HFFc6 (cell line): ENCODE measurements at regions not wholly inside any gene's neighbourhood (a gene's known extent, or its start where the extent isn't known, plus 50 kb on each side); places are given as distances from the start of the nearest gene placed in this dataset.

Experiments used
- DNase-seq: peaks from one replicate; pipeline ENCODE4 v3.0.0-alpha.2; 2018
- H3K27ac Mint-ChIP-seq: 2 replicates; pipeline ENCODE4 v1.8.0; 2020; ENCODE audit warnings: mild to moderate bottlenecking, mixed read lengths
- H3K27me3 Mint-ChIP-seq: 2 replicates; pipeline ENCODE4 v1.8.0; 2021; ENCODE audit warnings: mild to moderate bottlenecking, moderate library complexity, mixed read lengths; ENCODE audit not compliant: insufficient read depth
- H3K36me3 Mint-ChIP-seq: 2 replicates; pipeline ENCODE4 v1.8.0; 2021; ENCODE audit warnings: low read depth, mixed read lengths
- H3K4me1 Mint-ChIP-seq: 2 replicates; pipeline ENCODE4 v1.8.0; 2020; ENCODE audit warnings: low read depth, mixed read lengths
- H3K4me3 Mint-ChIP-seq: 2 replicates; pipeline ENCODE4 v1.8.0; 2020; ENCODE audit warnings: mild to moderate bottlenecking, moderate library complexity, mixed read lengths
- H3K9me3 Mint-ChIP-seq: 2 replicates; pipeline ENCODE4 v1.8.0; 2020; ENCODE audit warnings: mild to moderate bottlenecking, mixed read lengths
- TF ChIP-seq, protein P1 (sequence below): fragments of 200-600 bp; sonication (generic); IDR thresholded peaks from 2 replicates; pipeline ENCODE4 v1.5.0; 2021; ENCODE audit warnings: antibody characterized with exemption, mild to moderate bottlenecking

DNA sequence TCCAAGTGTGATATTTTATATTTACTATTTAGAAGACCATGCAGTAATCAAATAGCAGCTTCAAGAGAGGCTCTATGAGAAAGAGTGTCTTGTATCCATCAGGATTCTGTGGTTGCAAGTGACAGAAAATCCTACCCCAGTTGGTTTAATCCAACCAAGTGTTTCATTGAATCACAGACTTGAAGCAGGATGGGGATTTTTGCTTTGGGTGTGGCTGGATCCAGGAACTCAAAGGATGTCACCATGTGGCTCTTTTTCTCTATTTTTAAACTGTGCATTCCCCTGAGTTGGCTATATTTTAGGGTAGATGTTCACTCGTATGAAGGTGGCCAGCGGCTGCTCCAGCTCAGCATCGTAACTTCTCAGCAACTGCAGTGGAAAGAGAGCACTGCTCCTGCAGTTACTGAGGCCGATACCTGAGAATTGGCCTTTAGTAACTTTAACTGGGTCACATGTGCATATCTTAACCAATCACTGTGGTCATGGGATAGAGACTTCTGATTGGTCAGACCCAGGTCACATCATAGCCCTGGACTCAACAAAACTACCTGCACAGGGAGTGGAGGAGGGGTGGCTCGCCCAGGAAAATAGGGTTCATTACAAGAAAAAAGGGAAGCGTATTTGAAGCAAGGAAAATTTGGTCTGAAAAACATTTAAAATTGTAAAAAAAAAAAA, 396.1 kb upstream of the SULF2 start:
- no peak for DNase-seq
- no peak overlapping the region for H3K27ac Mint-ChIP-seq
- no peaks in the 10 kb centered on the region for H3K4me1 Mint-ChIP-seq

DNA sequence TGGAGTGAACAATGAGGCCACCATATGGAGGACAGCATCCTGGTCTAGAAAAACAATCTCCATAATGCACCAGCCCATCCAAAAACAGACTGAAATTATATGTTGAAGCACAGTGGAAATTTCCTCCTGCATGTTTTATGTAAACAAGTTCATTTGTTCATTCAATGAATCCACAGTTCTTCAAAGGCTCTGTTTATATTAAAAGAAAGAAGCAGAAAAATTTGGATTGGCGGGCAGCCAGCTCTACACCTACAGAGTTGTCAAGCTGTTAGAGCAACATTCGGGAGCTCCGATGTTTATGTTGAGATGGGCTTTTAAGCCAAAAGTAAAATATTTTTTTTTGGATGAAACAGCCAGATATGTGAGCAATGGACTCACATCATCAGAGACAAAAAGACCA, 395.3 kb upstream of the SULF2 start:
- Mint-ChIP-seq H3K27ac (no peak overlapping the region), H3K36me3 (no peaks in the 10 kb centered on the region), H3K4me1 (no peaks in the 10 kb centered on the region), H3K9me3 (peaks cover 50% of the 10 kb centered on the region), H3K4me3 (no peak overlapping the region), H3K27me3 (peaks cover 4% of the 10 kb centered on the region)
- TF ChIP-seq, protein P1, sequence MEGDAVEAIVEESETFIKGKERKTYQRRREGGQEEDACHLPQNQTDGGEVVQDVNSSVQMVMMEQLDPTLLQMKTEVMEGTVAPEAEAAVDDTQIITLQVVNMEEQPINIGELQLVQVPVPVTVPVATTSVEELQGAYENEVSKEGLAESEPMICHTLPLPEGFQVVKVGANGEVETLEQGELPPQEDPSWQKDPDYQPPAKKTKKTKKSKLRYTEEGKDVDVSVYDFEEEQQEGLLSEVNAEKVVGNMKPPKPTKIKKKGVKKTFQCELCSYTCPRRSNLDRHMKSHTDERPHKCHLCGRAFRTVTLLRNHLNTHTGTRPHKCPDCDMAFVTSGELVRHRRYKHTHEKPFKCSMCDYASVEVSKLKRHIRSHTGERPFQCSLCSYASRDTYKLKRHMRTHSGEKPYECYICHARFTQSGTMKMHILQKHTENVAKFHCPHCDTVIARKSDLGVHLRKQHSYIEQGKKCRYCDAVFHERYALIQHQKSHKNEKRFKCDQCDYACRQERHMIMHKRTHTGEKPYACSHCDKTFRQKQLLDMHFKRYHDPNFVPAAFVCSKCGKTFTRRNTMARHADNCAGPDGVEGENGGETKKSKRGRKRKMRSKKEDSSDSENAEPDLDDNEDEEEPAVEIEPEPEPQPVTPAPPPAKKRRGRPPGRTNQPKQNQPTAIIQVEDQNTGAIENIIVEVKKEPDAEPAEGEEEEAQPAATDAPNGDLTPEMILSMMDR = no peak
- DNase-seq = no peak

More for the DNA sequence above, 396.1 kb upstream of the SULF2 start:
- no peaks in the 10 kb centered on the region for H3K36me3 Mint-ChIP-seq
- TF ChIP-seq, protein P1 = no peak
- H3K4me3 Mint-ChIP-seq = no peak overlapping the region
- peaks cover 4% of the 10 kb centered on the region for H3K27me3 Mint-ChIP-seq
- H3K9me3 Mint-ChIP-seq = peaks cover 50% of the 10 kb centered on the region

DNA sequence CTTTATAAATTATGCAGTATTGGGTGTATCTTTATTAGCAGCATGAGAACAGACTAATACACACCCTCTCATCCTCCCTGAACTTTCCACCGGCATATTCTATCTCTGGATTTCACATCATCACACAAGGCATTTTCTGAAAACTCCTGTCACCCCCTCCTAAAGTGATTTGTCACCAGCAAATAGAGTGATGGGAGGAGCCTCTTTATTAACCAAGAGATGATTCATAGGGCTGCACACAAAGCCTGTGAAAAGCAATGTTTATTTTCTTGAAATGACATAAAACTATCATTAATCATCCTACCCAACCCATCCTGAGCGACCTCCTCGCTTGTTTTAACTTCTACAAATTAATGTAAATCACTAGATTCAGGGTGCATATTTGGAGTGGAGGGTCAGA, 394.7 kb upstream of the SULF2 start:
- no peak overlapping the region for H3K27ac Mint-ChIP-seq

DNA sequence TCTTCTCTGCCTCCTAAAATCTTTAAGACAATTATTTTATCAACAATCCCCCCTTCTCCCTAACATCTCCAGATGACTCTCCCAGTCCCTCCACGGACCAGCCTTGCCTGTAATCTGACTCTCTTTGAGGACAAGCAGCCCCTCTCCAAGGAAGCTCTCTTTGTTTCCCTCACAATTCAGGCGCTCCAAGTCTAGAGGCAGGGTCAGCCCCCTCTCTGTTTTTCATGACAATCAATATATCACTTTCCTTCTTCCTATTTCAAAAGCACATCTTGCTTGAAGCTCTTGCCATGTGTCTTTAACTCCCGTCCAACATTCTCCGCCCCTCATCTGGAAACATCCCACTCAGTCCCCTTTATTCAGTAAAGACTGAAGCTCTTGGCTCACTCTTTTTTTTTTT, 393.4 kb upstream of the SULF2 start:
- no peak for DNase-seq
- Mint-ChIP-seq H3K27ac (no peak overlapping the region), H3K4me3 (no peak overlapping the region), H3K36me3 (no peaks in the 10 kb centered on the region), H3K9me3 (peaks cover 46% of the 10 kb centered on the region), H3K27me3 (peaks cover 5% of the 10 kb centered on the region), H3K4me1 (no peaks in the 10 kb centered on the region)
- TF ChIP-seq, protein P1 = no peak

More for the DNA sequence above, 394.7 kb upstream of the SULF2 start:
- H3K4me1 Mint-ChIP-seq = no peaks in the 10 kb centered on the region
- TF ChIP-seq, protein P1 = no peak
- no peaks in the 10 kb centered on the region for H3K36me3 Mint-ChIP-seq
- DNase-seq = no peak
- H3K9me3 Mint-ChIP-seq = peaks cover 49% of the 10 kb centered on the region
- no peak overlapping the region for H3K4me3 Mint-ChIP-seq
- peaks cover 5% of the 10 kb centered on the region for H3K27me3 Mint-ChIP-seq

DNA sequence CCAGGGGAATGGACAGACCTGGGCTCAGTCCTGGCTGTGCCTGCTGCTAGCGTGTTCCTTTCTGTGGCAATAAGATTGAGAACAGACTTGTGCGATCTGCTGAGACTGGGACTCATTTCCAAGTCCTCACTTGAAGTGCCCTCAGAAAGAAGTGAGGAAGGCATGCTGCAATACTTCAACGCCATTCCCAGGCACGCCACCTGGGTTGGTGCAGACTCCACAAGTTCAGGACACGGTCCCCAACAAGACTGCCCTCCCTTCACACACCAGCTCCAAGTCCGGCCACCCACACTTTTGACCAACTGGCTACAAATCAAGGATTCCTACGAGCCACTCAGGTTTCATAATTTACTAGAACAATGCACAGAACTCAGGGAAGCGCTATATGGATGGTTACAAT, 391.8 kb upstream of the SULF2 start:
- Mint-ChIP-seq H3K36me3 (no peaks in the 10 kb centered on the region), H3K27ac (no peak overlapping the region), H3K27me3 (peaks cover 5% of the 10 kb centered on the region), H3K4me1 (no peaks in the 10 kb centered on the region), H3K4me3 (no peak overlapping the region), H3K9me3 (peaks cover 47% of the 10 kb centered on the region)
- no peak for DNase-seq
- TF ChIP-seq, protein P1 = no peak
